Mesothelial cell of epicardium (in vitro differentiated cells): ENCODE measurements at regions not wholly inside any gene's neighbourhood (a gene's known extent, or its start where the extent isn't known, plus 50 kb on each side); places are given as distances from the start of the nearest gene placed in this dataset.

ENCODE experiments used
- DNase-seq, 2 experiments: peaks; one replicate each; pipeline ENCODE4 v3.0.0; 2021; ENCODE audit warnings: low spot score in 2 of 2; ENCODE audit not compliant: unreplicated experiment in 2 of 2
- H3K27ac Mint-ChIP-seq: 2 replicates; pipeline ENCODE4 v1.8.0; 2021; ENCODE audit warnings: mixed read lengths
- H3K27me3 Mint-ChIP-seq: 2 replicates; pipeline ENCODE4 v1.8.0; 2021; ENCODE audit warnings: low read depth, mixed read lengths
- H3K36me3 Mint-ChIP-seq: 2 replicates; pipeline ENCODE4 v1.8.0; 2021; ENCODE audit warnings: mixed read lengths
- H3K4me1 Mint-ChIP-seq: 2 replicates; pipeline ENCODE4 v1.8.0; 2021; ENCODE audit warnings: mixed read lengths
- H3K4me3 Mint-ChIP-seq: 2 replicates; pipeline ENCODE4 v1.8.0; 2021; ENCODE audit warnings: mild to moderate bottlenecking, moderate library complexity, mixed read lengths
- H3K9me3 Mint-ChIP-seq: 2 replicates; pipeline ENCODE4 v1.8.0; 2021; ENCODE audit warnings: mixed read lengths
- CTCF ChIP-seq: fragments of 200-600 bp; sonication (generic); IDR thresholded peaks from one replicate; pipeline ENCODE4 v1.5.0; 2021; ENCODE audit warnings: antibody characterized with exemption; ENCODE audit not compliant: unreplicated experiment

- Mint-ChIP-seq H3K4me1 (peaks cover 24% of the 10 kb centered on the region), H3K9me3 (no peaks in the 10 kb centered on the region), H3K27me3 (peaks cover 17% of the 10 kb centered on the region), H3K4me3 (no peak overlapping the region), H3K27ac (no peak overlapping the region), H3K36me3 (no peaks in the 10 kb centered on the region)
- no peak for DNase-seq
- TF ChIP-seq CTCF, result no peak
Measured at GRCh38 chr18:24536834-24537233, 76.4 kb downstream of the HRH4 start.

- no peak overlapping the region for H3K27ac Mint-ChIP-seq
- H3K4me3 Mint-ChIP-seq, result no peak overlapping the region
- no peaks in the 10 kb centered on the region for H3K36me3 Mint-ChIP-seq
- DNase-seq, result no peak
- no peaks in the 10 kb centered on the region for H3K9me3 Mint-ChIP-seq
- TF ChIP-seq CTCF, result no peak
- peaks cover 24% of the 10 kb centered on the region for H3K4me1 Mint-ChIP-seq
- peaks cover 8% of the 10 kb centered on the region for H3K27me3 Mint-ChIP-seq
Measured at GRCh38 chr18:24538414-24539264, 78.2 kb downstream of the HRH4 start.

- Mint-ChIP-seq H3K4me1 (peaks cover 27% of the 10 kb centered on the region), H3K9me3 (no peaks in the 10 kb centered on the region), H3K4me3 (no peak overlapping the region), H3K27ac (no peak overlapping the region), H3K27me3 (peaks cover 8% of the 10 kb centered on the region), H3K36me3 (no peaks in the 10 kb centered on the region)
- TF ChIP-seq CTCF, result no peak
- DNase-seq, result no peak
Measured at GRCh38 chr18:24539866-24540617, 79.6 kb downstream of the HRH4 start.

GRCh38 chr18:24540896-24541295 lies 80.5 kb downstream of the HRH4 start:
- H3K4me3 Mint-ChIP-seq, result no peak overlapping the region
- peaks cover 8% of the 10 kb centered on the region for H3K27me3 Mint-ChIP-seq
- H3K9me3 Mint-ChIP-seq, result no peaks in the 10 kb centered on the region
- H3K36me3 Mint-ChIP-seq, result no peaks in the 10 kb centered on the region
- no peak for TF ChIP-seq CTCF
- no peak overlapping the region for H3K27ac Mint-ChIP-seq
- DNase-seq, result no peak
- peaks cover 23% of the 10 kb centered on the region for H3K4me1 Mint-ChIP-seq

- Mint-ChIP-seq H3K36me3 (no peaks in the 10 kb centered on the region), H3K4me1 (peaks cover 22% of the 10 kb centered on the region), H3K4me3 (no peak overlapping the region), H3K9me3 (no peaks in the 10 kb centered on the region), H3K27me3 (peaks cover 5% of the 10 kb centered on the region), H3K27ac (no peak overlapping the region)
- DNase-seq, result no peak
- no peak for TF ChIP-seq CTCF
Measured at GRCh38 chr18:24543086-24543794, 82.8 kb downstream of the HRH4 start.
